Nephron (organoid): ENCODE measurements at regions not wholly inside any gene's neighbourhood (a gene's known extent, or its start where the extent isn't known, plus 50 kb on each side); places are given as distances from the start of the nearest gene placed in this dataset.

Source experiments
- H3K27ac Mint-ChIP-seq, 3 experiments: 2 replicates each; pipeline ENCODE4 v1.8.0; 2020; ENCODE audit warnings: mixed read lengths in 3 of 3, mild to moderate bottlenecking in 2 of 3, moderate library complexity in 1 of 3
- H3K27me3 Mint-ChIP-seq: 2 replicates; pipeline ENCODE4 v1.8.0; 2021; ENCODE audit warnings: low read depth, mild to moderate bottlenecking, moderate library complexity, mixed read lengths
- H3K36me3 Mint-ChIP-seq: 2 replicates; pipeline ENCODE4 v1.8.0; 2020; ENCODE audit warnings: low read depth, mixed read lengths
- H3K4me1 Mint-ChIP-seq: 2 replicates; pipeline ENCODE4 v1.8.0; 2020; ENCODE audit warnings: mixed read lengths
- H3K4me3 Mint-ChIP-seq, 3 experiments: 2 replicates each; pipeline ENCODE4 v1.8.0; 2020; ENCODE audit warnings: mild to moderate bottlenecking in 3 of 3, mixed read lengths in 3 of 3, moderate library complexity in 2 of 3
- H3K9me3 Mint-ChIP-seq: 2 replicates; pipeline ENCODE4 v1.8.0; 2020; ENCODE audit warnings: mixed read lengths
- TF ChIP-seq, protein P1 (sequence below), 3 experiments: fragments of 200-600 bp; sonication (generic); IDR thresholded peaks; one replicate each; pipeline ENCODE4 v1.5.0; 2021; ENCODE audit warnings: antibody characterized with exemption in 3 of 3; ENCODE audit not compliant: unreplicated experiment in 3 of 3

DNA sequence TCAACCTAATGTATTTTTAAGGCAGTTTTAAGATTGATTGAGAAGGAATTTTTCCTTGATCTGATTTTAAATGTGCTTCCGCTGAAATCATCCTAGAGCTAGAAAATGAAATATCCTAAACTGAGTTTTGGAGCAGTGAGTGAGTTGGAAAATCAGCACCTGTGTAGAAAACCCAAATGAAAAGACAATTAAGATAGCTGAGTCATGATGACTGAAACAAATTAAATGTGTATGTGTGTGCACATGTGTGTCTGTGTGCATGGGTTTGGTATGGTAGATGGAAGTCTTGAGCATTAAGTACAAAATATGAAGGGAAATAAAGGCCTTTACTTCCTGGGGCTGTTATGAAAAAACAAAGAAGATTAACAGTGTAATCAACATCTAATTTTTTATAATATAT, 394.6 kb upstream of the MAP2 start:
- H3K9me3 Mint-ChIP-seq, result peaks cover 6% of the 10 kb centered on the region
- TF ChIP-seq, protein P1, sequence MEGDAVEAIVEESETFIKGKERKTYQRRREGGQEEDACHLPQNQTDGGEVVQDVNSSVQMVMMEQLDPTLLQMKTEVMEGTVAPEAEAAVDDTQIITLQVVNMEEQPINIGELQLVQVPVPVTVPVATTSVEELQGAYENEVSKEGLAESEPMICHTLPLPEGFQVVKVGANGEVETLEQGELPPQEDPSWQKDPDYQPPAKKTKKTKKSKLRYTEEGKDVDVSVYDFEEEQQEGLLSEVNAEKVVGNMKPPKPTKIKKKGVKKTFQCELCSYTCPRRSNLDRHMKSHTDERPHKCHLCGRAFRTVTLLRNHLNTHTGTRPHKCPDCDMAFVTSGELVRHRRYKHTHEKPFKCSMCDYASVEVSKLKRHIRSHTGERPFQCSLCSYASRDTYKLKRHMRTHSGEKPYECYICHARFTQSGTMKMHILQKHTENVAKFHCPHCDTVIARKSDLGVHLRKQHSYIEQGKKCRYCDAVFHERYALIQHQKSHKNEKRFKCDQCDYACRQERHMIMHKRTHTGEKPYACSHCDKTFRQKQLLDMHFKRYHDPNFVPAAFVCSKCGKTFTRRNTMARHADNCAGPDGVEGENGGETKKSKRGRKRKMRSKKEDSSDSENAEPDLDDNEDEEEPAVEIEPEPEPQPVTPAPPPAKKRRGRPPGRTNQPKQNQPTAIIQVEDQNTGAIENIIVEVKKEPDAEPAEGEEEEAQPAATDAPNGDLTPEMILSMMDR (IDR thresholded peaks at IDR 0.05; ENCODE audit: unreplicated experiment in 3 of 3), result no peak
- no peak overlapping the region for H3K27ac Mint-ChIP-seq
- no peaks in the 10 kb centered on the region for H3K4me1 Mint-ChIP-seq
- no peaks in the 10 kb centered on the region for H3K27me3 Mint-ChIP-seq
- no peak overlapping the region for H3K4me3 Mint-ChIP-seq
- H3K36me3 Mint-ChIP-seq, result no peaks in the 10 kb centered on the region

GRCh38 chr2:209044307-209044706, 379.5 kb upstream of the MAP2 start:
- no peaks in the 10 kb centered on the region for H3K27me3 Mint-ChIP-seq
- H3K36me3 Mint-ChIP-seq, result no peaks in the 10 kb centered on the region
- no peaks in the 10 kb centered on the region for H3K4me1 Mint-ChIP-seq
- TF ChIP-seq, protein P1 (IDR thresholded peaks at IDR 0.05; ENCODE audit: unreplicated experiment in 3 of 3), result no peak
- no peak overlapping the region for H3K27ac Mint-ChIP-seq
- H3K4me3 Mint-ChIP-seq, result no peak overlapping the region
- no peaks in the 10 kb centered on the region for H3K9me3 Mint-ChIP-seq

- no peaks in the 10 kb centered on the region for H3K27me3 Mint-ChIP-seq
- H3K4me1 Mint-ChIP-seq, result no peaks in the 10 kb centered on the region
- H3K4me3 Mint-ChIP-seq, result no peak overlapping the region
- no peaks in the 10 kb centered on the region for H3K9me3 Mint-ChIP-seq
- TF ChIP-seq, protein P1 (IDR thresholded peaks at IDR 0.05; ENCODE audit: unreplicated experiment in 3 of 3), result no peak
- no peaks in the 10 kb centered on the region for H3K36me3 Mint-ChIP-seq
- no peak overlapping the region for H3K27ac Mint-ChIP-seq
Measured at GRCh38 chr2:209046163-209046562, 377.7 kb upstream of the MAP2 start.

DNA sequence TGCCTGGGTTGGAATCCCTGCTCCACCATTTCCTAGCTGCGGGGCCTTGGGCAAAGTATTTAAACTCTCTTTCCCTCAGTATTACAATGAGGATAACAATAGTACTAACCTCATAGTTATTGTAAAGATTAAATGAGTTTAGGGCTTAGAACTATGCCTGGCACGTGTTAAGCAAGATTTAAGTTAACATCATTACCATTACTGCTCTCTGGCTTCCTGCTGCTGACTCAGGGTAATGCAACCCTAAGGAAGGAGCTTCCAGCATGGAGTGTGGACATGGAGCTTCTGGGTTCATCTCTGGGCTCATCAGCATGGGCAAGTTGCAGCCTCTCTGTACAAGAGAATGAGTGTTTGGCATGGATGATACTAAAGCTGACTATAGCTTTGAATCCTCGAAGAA, 374.2 kb upstream of the MAP2 start:
- TF ChIP-seq, protein P1 (IDR thresholded peaks at IDR 0.05; ENCODE audit: unreplicated experiment in 3 of 3), result no peak
- H3K9me3 Mint-ChIP-seq, result no peaks in the 10 kb centered on the region

GRCh38 chr2:209062210-209062609, 361.6 kb upstream of the MAP2 start:
- Mint-ChIP-seq H3K27me3 (peaks cover 3% of the 10 kb centered on the region), H3K9me3 (no peaks in the 10 kb centered on the region), H3K36me3 (no peaks in the 10 kb centered on the region), H3K4me3 (no peak overlapping the region), H3K27ac (no peak overlapping the region), H3K4me1 (peaks cover 4% of the 10 kb centered on the region)
- TF ChIP-seq, protein P1 (IDR thresholded peaks at IDR 0.05; ENCODE audit: unreplicated experiment in 3 of 3), result no peak

More for the DNA sequence above, 374.2 kb upstream of the MAP2 start:
- Mint-ChIP-seq H3K4me3 (no peak overlapping the region), H3K4me1 (no peaks in the 10 kb centered on the region), H3K36me3 (no peaks in the 10 kb centered on the region), H3K27ac (no peak overlapping the region), H3K27me3 (no peaks in the 10 kb centered on the region)

DNA sequence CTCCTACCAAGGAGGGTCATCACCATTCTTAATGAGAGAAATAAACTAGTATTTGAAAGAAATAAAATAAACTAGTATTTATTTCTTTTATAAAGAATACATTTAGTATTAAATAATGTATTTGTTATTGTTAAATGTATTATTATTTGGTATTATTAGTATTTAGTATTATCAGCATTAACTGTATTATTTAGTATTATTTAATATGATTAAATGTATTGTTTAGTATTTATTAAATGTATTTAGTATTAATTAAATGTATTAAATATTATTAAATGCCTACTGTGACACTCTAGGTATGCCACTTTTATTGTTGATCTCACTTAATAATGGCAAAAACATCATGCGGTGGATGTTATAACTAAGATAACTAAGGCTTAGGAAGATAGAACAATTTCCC, 353.6 kb upstream of the MAP2 start:
- Mint-ChIP-seq H3K4me1 (no peaks in the 10 kb centered on the region), H3K27ac (no peak overlapping the region), H3K4me3 (no peak overlapping the region), H3K9me3 (no peaks in the 10 kb centered on the region), H3K36me3 (no peaks in the 10 kb centered on the region), H3K27me3 (peaks cover 8% of the 10 kb centered on the region)
- TF ChIP-seq, protein P1 (IDR thresholded peaks at IDR 0.05; ENCODE audit: unreplicated experiment in 3 of 3), result no peak
